ENCODE measurements at regions not wholly inside any gene's neighbourhood (a gene's known extent, or its start where the extent isn't known, plus 50 kb on each side); places are given as distances from the start of the nearest gene placed in this dataset.

GRCh38 chr12:91604897-91605296, 422.3 kb upstream of the DCN start:
- H3K4me1 ChIP-seq (ENCODE audit: low read length): no peaks in the 10 kb centered on the region
- H3K27me3 ChIP-seq (ENCODE audit: low read depth, low read length): no peaks in the 10 kb centered on the region
- H3K9ac ChIP-seq (ENCODE audit: low read length): no peak overlapping the region
- TF ChIP-seq CTCF (IDR thresholded peaks at IDR 0.05; ENCODE audit: low read depth, low read length): no peak
- no peak for TF ChIP-seq EZH2phosphoT487 (IDR thresholded peaks at IDR 0.05; ENCODE audit: low read depth)
- H3K79me2 ChIP-seq (ENCODE audit: low read length): no peaks in the 10 kb centered on the region
- H3K4me3 ChIP-seq (ENCODE audit: low read length): no peak overlapping the region
- H3K9me3 ChIP-seq (ENCODE audit: insufficient read depth, low read length): no peaks in the 10 kb centered on the region
- no peaks in the 10 kb centered on the region for H3K36me3 ChIP-seq (replicated peaks; ENCODE audit: low read depth, low read length)
- no peak overlapping the region for H2AFZ ChIP-seq (ENCODE audit: low read depth, low read length)
- H4K20me1 ChIP-seq (ENCODE audit: insufficient read depth, low read length): no peaks in the 10 kb centered on the region
- no peak overlapping the region for H3K4me2 ChIP-seq (ENCODE audit: low read length)
- no peak overlapping the region for H3K27ac ChIP-seq (ENCODE audit: low read length)

- Histone ChIP-seq H3K79me2 (ENCODE audit: low read length) (no peaks in the 10 kb centered on the region), H3K36me3 (replicated peaks; ENCODE audit: low read depth, low read length) (no peaks in the 10 kb centered on the region), H3K27ac (ENCODE audit: low read length) (no peak overlapping the region), H3K9ac (ENCODE audit: low read length) (no peak overlapping the region), H3K4me3 (ENCODE audit: low read length) (no peak overlapping the region), H3K27me3 (ENCODE audit: low read depth, low read length) (no peaks in the 10 kb centered on the region), H3K4me1 (ENCODE audit: low read length) (no peaks in the 10 kb centered on the region), H3K4me2 (ENCODE audit: low read length) (no peak overlapping the region), H3K9me3 (ENCODE audit: insufficient read depth, low read length) (no peaks in the 10 kb centered on the region), H2AFZ (ENCODE audit: low read depth, low read length) (no peak overlapping the region), H4K20me1 (ENCODE audit: insufficient read depth, low read length) (no peaks in the 10 kb centered on the region)
- TF ChIP-seq EZH2phosphoT487 (IDR thresholded peaks at IDR 0.05; ENCODE audit: low read depth) (no peak), CTCF (IDR thresholded peaks at IDR 0.05; ENCODE audit: low read depth, low read length) (no peak)
These were observed 420.4 kb upstream of the DCN start for GRCh38 chr12:91603060-91603459.

GRCh38 chr12:91601054-91601453, 418.4 kb upstream of the DCN start:
- no peak overlapping the region for H3K4me2 ChIP-seq (ENCODE audit: low read length)
- no peaks in the 10 kb centered on the region for H3K27me3 ChIP-seq (ENCODE audit: low read depth, low read length)
- H2AFZ ChIP-seq (ENCODE audit: low read depth, low read length): no peak overlapping the region
- no peaks in the 10 kb centered on the region for H3K9me3 ChIP-seq (ENCODE audit: insufficient read depth, low read length)
- no peaks in the 10 kb centered on the region for H3K4me1 ChIP-seq (ENCODE audit: low read length)
- no peak overlapping the region for H3K27ac ChIP-seq (ENCODE audit: low read length)
- TF ChIP-seq CTCF (IDR thresholded peaks at IDR 0.05; ENCODE audit: low read depth, low read length): no peak
- no peak for TF ChIP-seq EZH2phosphoT487 (IDR thresholded peaks at IDR 0.05; ENCODE audit: low read depth)
- H3K9ac ChIP-seq (ENCODE audit: low read length): no peak overlapping the region
- H3K79me2 ChIP-seq (ENCODE audit: low read length): no peaks in the 10 kb centered on the region
- H3K36me3 ChIP-seq (replicated peaks; ENCODE audit: low read depth, low read length): no peaks in the 10 kb centered on the region
- H4K20me1 ChIP-seq (ENCODE audit: insufficient read depth, low read length): no peaks in the 10 kb centered on the region
- H3K4me3 ChIP-seq (ENCODE audit: low read length): no peak overlapping the region

DNA sequence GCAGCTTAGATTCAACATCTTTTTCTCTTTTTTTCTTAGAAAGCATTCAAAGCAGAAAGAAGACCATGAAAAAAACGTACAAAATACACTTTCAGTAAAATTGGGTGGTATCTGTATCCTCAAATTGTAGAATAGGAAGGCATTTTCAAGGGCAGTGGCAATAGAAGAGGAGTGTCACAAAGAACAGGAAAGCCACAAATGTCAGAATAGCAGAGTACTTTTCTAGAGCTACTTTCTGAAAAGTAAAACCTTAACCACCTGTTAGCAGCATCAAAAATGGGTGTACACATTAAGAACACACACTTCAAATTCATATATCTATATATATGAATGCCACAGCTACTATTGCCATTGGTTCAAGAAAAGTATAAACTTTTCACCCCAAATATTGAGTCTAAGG, 412.1 kb upstream of the DCN start:
- Histone ChIP-seq H3K4me1 (ENCODE audit: low read length) (peaks cover 7% of the 10 kb centered on the region), H3K79me2 (ENCODE audit: low read length) (no peaks in the 10 kb centered on the region), H3K9ac (ENCODE audit: low read length) (no peak overlapping the region), H3K4me3 (ENCODE audit: low read length) (no peak overlapping the region), H3K9me3 (ENCODE audit: insufficient read depth, low read length) (no peaks in the 10 kb centered on the region), H2AFZ (ENCODE audit: low read depth, low read length) (no peak overlapping the region), H3K27me3 (ENCODE audit: low read depth, low read length) (no peaks in the 10 kb centered on the region), H3K4me2 (ENCODE audit: low read length) (no peak overlapping the region), H3K36me3 (replicated peaks; ENCODE audit: low read depth, low read length) (no peaks in the 10 kb centered on the region), H4K20me1 (ENCODE audit: insufficient read depth, low read length) (no peaks in the 10 kb centered on the region), H3K27ac (ENCODE audit: low read length) (no peak overlapping the region)
- TF ChIP-seq CTCF (IDR thresholded peaks at IDR 0.05; ENCODE audit: low read depth, low read length) (no peak), EZH2phosphoT487 (IDR thresholded peaks at IDR 0.05; ENCODE audit: low read depth) (no peak)

Data from OCI-LY3 (cell line).